AG09309 (cell line): ENCODE measurements at regions not wholly inside any gene's neighbourhood (a gene's known extent, or its start where the extent isn't known, plus 50 kb on each side); places are given as distances from the start of the nearest gene placed in this dataset.
"Not testable (repeated sequence)": the region's sequence is repeated elsewhere in the genome, so short reads cannot be mapped to it uniquely, and the experiment has no call there.

Experiments used
- DNase-seq: peaks from one replicate; pipeline ENCODE4 v3.0.0-alpha.2; 2010; ENCODE audit warnings: low read depth
- H3K4me3 ChIP-seq: 2 replicates; pipeline ENCODE4 v1.5.1; 2011; ENCODE audit warnings: mild to moderate bottlenecking, low read depth, low read length, moderate library complexity; ENCODE audit not compliant: control insufficient read depth
- CTCF ChIP-seq: IDR thresholded peaks from 2 replicates; pipeline ENCODE4 v1.5.1; 2011; ENCODE audit warnings: mild to moderate bottlenecking, low read depth, low read length, inconsistent platforms; ENCODE audit not compliant: insufficient read depth, control insufficient read depth; ENCODE audit errors: missing control alignments

GRCh38 chr3:151599103-151599672, 134.5 kb upstream of the AADACL2 start:
- DNase-seq = no peak
- no peak for TF ChIP-seq CTCF
- no peak overlapping the region for H3K4me3 ChIP-seq

DNA sequence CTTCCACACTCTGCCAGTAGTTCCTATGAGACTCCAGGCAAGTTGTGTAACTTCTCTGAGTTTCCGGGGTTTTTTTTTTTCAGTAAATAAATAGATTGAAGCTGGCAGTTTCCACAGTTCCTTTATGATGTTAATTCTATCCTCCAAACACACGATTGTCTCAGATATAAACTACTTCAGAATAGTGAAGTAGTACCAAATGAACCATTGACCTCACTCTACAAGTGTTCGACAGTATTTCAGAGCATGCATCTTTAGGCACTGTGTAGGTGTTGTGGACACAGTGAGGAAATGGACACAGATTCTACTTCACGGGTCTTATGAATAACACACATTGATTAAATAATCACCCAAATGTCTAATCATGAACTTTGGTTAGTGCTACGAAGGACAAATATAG, 136.1 kb upstream of the IGSF10 start:
- no peak for TF ChIP-seq CTCF
- no peak overlapping the region for H3K4me3 ChIP-seq
- DNase-seq = no peak

DNA sequence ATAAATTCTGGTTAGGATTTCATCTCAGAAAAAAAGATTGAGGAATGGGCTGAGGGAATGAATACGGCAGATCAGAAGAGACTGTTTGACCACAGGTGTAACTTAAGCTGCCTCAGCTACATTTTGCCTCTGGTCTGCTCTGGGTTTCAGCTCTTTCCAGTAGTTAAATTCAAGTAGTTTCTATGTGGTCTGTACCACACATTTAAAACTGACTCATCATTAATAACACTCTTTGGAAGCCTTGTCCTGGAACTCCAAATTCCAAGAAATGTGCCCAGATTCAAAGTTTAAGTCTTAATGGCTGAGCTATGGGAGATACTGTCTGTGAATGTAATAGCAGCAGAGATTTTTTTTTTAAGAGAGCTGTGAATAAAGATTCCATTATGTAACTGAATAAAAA, 133.1 kb upstream of the IGSF10 start:
- H3K4me3 ChIP-seq = no peak overlapping the region

DNA sequence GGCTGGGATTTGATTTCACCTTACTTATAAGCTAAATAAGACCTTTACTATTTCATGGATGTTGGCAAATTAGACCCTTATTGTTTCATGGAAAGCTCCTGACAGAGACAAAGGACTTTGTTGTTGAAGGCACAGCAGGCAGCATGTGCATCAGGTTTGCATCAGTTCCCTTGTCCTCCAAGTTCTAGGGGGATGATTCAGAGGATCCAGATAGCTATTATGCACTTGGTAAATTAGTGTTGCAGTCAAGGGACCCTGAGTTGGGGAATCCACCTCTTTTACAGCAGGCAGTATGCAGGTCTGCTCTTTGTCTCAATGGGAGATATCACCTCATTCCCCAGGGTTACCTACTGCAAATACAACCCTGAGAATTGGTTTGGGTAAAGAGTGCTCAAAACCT, 131.4 kb upstream of the IGSF10 start:
- H3K4me3 ChIP-seq = no peak overlapping the region
- no peak for TF ChIP-seq CTCF
- DNase-seq = no peak

More for the DNA sequence above, 133.1 kb upstream of the IGSF10 start:
- TF ChIP-seq CTCF = no peak
- DNase-seq = peak; percentile 31

DNA sequence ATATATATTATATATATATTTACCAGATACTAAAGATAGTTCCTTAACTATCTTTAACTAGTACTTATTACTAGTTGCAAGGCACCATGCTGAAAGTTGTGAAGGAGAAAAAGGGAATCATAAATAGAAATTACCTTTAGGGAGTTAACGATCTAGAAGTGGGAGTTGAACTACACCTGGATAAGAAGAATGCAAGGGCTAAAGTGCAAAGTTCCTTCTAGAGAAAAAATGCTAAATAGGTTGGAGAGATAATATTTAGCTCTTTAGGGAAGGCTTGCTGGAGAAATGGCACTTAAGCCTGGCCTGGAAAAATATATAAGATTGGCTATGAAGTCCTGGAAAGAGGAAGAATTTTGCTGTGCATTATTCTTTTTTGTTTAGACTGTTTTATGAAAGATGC, 130.6 kb upstream of the IGSF10 start:
- H3K4me3 ChIP-seq = no peak overlapping the region
- DNase-seq = no peak
- no peak for TF ChIP-seq CTCF

DNA sequence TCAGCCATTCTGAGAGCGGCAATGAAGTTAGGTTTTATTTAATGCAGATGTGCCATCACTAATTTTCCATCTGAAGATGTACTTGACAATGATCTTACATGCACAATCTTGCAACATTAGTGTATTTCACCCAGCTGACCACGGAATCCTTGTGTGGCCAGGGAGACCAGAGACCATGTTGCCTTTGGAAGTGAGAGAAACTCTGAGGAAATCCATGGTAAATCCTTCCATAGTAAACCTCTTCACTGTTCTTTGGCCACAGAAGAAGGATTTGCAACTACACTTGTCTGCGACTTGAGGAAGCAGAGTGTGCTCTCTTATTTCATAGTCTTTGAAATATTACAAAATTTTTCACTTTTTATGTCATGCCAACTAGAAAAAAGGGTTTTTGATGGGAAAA, 128.4 kb upstream of the IGSF10 start:
- no peak overlapping the region for H3K4me3 ChIP-seq
- no peak for TF ChIP-seq CTCF
- no peak for DNase-seq

- DNase-seq, H3K4me3 ChIP-seq: not testable (repeated sequence)
Observed at GRCh38 chr3:151587659-151588058, 126.8 kb upstream of the IGSF10 start.
